ENCODE measurements at regions not wholly inside any gene's neighbourhood (a gene's known extent, or its start where the extent isn't known, plus 50 kb on each side); places are given as distances from the start of the nearest gene placed in this dataset.

DNA sequence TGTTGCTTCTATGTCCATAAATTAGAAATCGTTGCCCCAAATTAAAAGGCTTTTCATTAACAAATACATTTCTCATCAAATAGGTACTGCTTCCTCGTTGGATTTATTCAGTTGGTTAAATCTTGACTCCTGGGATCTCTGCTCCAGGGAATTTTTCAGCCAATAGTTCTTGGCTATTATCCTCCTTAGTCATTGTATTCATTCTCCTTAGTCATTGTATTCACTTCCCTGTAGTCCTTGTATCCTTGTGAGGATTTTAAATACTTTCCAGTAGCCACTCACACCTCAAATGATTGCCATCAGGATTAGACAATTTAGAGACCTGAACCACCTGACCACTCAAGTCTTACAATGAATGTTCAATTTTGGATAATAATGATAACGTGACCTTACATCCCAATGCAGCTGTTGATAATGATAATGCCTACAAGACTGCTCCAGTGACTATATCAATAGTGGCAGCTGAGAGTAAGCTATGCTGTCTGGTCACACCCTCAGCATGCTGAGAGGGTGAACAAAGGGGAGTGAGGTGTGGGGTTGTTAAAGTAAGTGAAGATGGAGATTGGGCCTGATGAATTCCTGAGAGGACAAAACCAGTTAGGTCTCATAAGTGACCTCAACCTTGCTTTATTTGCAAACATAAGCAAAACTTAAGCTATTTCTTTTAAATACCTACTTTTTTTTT is 193.7 kb upstream of the RTL1 start:
- TF ChIP-seq, protein P1, sequence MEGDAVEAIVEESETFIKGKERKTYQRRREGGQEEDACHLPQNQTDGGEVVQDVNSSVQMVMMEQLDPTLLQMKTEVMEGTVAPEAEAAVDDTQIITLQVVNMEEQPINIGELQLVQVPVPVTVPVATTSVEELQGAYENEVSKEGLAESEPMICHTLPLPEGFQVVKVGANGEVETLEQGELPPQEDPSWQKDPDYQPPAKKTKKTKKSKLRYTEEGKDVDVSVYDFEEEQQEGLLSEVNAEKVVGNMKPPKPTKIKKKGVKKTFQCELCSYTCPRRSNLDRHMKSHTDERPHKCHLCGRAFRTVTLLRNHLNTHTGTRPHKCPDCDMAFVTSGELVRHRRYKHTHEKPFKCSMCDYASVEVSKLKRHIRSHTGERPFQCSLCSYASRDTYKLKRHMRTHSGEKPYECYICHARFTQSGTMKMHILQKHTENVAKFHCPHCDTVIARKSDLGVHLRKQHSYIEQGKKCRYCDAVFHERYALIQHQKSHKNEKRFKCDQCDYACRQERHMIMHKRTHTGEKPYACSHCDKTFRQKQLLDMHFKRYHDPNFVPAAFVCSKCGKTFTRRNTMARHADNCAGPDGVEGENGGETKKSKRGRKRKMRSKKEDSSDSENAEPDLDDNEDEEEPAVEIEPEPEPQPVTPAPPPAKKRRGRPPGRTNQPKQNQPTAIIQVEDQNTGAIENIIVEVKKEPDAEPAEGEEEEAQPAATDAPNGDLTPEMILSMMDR (IDR thresholded peaks at IDR 0.05) = no peak
- TF ChIP-seq POLR2AphosphoS5 (IDR thresholded peaks at IDR 0.05) = no peak
